Naive thymus-derived CD4-positive, alpha-beta T cell (primary cell): ENCODE measurements at regions not wholly inside any gene's neighbourhood (a gene's known extent, or its start where the extent isn't known, plus 50 kb on each side); places are given as distances from the start of the nearest gene placed in this dataset.

Experiments
- ATAC-seq: fragments of 150-1000 bp; cut with Tn5 transposase; 2 replicates; pipeline ENCODE4 v1.10.0; 2021; ENCODE audit warnings: mild to moderate bottlenecking, moderate library complexity
- CTCF ChIA-PET: fragments of 350-600 bp; sonication (Branson Sonifier 250); formaldehyde crosslinking; loops from one replicate; lab custom pipeline; 2021; ENCODE audit warnings: antibody characterized with exemption; lab: Charles Lee
- POLR2A ChIA-PET: fragments of 350-600 bp; sonication (Branson Sonifier 250); formaldehyde crosslinking; loops from one replicate; lab custom pipeline; 2021; ENCODE audit warnings: antibody characterized with exemption, inconsistent platforms; lab: Charles Lee
- DNase-seq, 9 donors: peaks; one replicate each; pipeline versions ENCODE4 v3.0.0 to v3.0.0-alpha.2; 2020 to 2022; ENCODE audit warnings: mixed read lengths in 1 of 9
- H3K27ac ChIP-seq: one replicate; pipeline ENCODE4 v1.7.0; 2013; ENCODE audit warnings: mild to moderate bottlenecking, low read depth, low read length, moderate library complexity
- H3K27me3 ChIP-seq, 2 donors: one replicate each; pipeline ENCODE4 v1.7.0; 2013; ENCODE audit warnings: low read length in 2 of 2, mild to moderate bottlenecking in 2 of 2, moderate library complexity in 2 of 2; ENCODE audit not compliant: control insufficient read depth in 2 of 2, insufficient read depth in 2 of 2
- H3K36me3 ChIP-seq, 3 experiments: 1 replicate in 2 of 3; 2 replicates in 1 of 3; pipeline ENCODE4 v1.7.0; 2013; ENCODE audit warnings: low read length in 3 of 3, mild to moderate bottlenecking in 3 of 3, moderate library complexity in 1 of 3; ENCODE audit not compliant: insufficient read depth in 3 of 3, control insufficient read depth in 2 of 3
- H3K4me1 ChIP-seq, 2 donors: one replicate each; pipeline ENCODE4 v1.7.0; 2013; ENCODE audit warnings: low read length in 2 of 2, mild to moderate bottlenecking in 2 of 2, moderate library complexity in 1 of 2; ENCODE audit not compliant: control insufficient read depth in 2 of 2, insufficient read depth in 2 of 2
- H3K4me3 ChIP-seq: 2 replicates; pipeline ENCODE4 v1.7.0; 2013; ENCODE audit warnings: mild to moderate bottlenecking, low read length
- H3K9me3 ChIP-seq, 3 experiments: 1 replicate in 2 of 3; 2 replicates in 1 of 3; pipeline ENCODE4 v1.7.0; 2013; ENCODE audit warnings: low read length in 3 of 3; ENCODE audit not compliant: control insufficient read depth in 2 of 3
- H3K27ac Mint-ChIP-seq, 9 donors: one replicate each; pipeline ENCODE4 v1.8.0; 2020 to 2022; ENCODE audit warnings: mixed read lengths in 9 of 9, mild to moderate bottlenecking in 8 of 9, moderate library complexity in 5 of 9, inconsistent platforms in 2 of 9
- H3K27me3 Mint-ChIP-seq, 5 donors: one replicate each; pipeline ENCODE4 v1.8.0; 2021 to 2022; ENCODE audit warnings: mixed read lengths in 5 of 5, mild to moderate bottlenecking in 1 of 5
- H3K36me3 Mint-ChIP-seq, 5 donors: one replicate each; pipeline ENCODE4 v1.8.0; 2020 to 2022; ENCODE audit warnings: mixed read lengths in 5 of 5, mild to moderate bottlenecking in 3 of 5, inconsistent platforms in 1 of 5
- H3K4me1 Mint-ChIP-seq, 7 donors: one replicate each; pipeline ENCODE4 v1.8.0; 2020 to 2022; ENCODE audit warnings: mixed read lengths in 7 of 7, mild to moderate bottlenecking in 3 of 7, inconsistent platforms in 1 of 7
- H3K4me3 Mint-ChIP-seq, 10 donors: one replicate each; pipeline ENCODE4 v1.8.0; 2020 to 2022; ENCODE audit warnings: mild to moderate bottlenecking in 10 of 10, mixed read lengths in 10 of 10, moderate library complexity in 6 of 10, inconsistent platforms in 2 of 10
- H3K9me3 Mint-ChIP-seq, 11 donors: one replicate each; pipeline ENCODE4 v1.8.0; 2020 to 2022; ENCODE audit warnings: mixed read lengths in 11 of 11, mild to moderate bottlenecking in 4 of 11, inconsistent platforms in 1 of 11, moderate library complexity in 1 of 11
- intact Hi-C, 2 donors: fragments of 100-400 bp; cut with micrococcal nuclease; formaldehyde crosslinking; loops; one replicate each; pipeline ENCODE4 v1.15.1; 2023

DNA sequence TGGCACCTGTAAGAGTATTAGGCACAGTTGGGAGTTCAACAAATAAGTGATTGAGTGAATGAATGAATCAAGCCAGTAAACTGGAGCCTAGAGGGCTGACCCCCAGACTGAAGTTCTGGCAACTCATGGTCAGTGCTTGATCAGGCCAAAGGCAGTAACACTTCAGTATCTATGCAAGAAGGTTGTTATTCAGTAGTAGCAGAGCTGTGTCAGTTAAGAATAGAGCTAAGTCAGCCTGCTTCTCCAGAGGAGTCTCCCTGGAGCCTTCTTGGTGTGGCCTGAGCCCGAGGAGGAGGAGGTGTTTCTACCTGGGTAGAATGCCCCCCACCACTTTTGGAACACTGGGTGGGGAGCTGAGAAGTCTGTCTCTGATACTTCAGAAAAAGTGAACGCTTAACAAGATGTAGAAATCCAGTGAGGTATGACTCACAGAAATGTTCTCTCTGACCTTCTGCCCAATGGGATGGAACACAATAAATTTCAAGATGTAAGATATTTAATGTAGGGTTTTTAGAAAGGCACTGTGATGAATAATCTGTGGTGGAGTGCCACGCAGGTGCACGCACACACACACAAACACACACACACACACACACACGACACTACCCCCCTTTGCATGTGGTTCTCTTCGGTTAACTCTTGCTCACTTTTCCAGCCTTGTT is 219.9 kb downstream of the HIPK3 start:
- H3K9me3 ChIP-seq: no peaks in the 10 kb centered on the region
- no peak overlapping the region for H3K27ac Mint-ChIP-seq
- no peak overlapping the region for H3K4me3 Mint-ChIP-seq
- H3K36me3 ChIP-seq: no peaks in the 10 kb centered on the region
- H3K4me1 ChIP-seq: no peaks in the 10 kb centered on the region
- ATAC-seq (no peak), DNase-seq (no peak)
- H3K27me3 ChIP-seq: no peaks in the 10 kb centered on the region
- no peaks in the 10 kb centered on the region for H3K4me1 Mint-ChIP-seq
- no peak overlapping the region for H3K4me3 ChIP-seq
- POLR2A ChIA-PET: no interaction called here
- peaks cover 9 to 38% (median 27%) of the 10 kb centered on the region in 5 donors for H3K27me3 Mint-ChIP-seq
- intact Hi-C loops: no loop called here
- no peak overlapping the region for H3K27ac ChIP-seq
- no peaks in the 10 kb centered on the region for H3K9me3 Mint-ChIP-seq
- H3K36me3 Mint-ChIP-seq: no peaks in the 10 kb centered on the region
- CTCF ChIA-PET: no interaction called here

DNA sequence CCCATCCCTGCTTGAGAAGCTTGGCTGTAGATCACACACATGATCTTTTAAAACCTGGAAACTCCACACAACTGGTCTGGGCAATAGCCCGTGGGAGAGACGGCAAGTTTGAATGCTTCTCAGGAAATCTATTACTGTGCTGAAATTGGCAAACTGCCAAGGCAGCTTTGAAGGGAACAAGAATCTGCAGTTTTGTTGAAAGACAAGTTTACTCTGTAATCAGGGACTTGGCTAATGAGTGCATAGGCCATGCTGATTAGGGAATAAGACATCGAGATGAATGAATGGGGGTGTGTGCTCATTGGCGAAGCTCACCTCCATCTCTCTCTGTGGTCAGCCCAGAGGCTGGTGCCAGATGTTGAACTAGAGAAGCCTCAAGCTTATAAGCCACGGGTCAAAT is 218.8 kb downstream of the HIPK3 start:
- H3K9me3 Mint-ChIP-seq: peaks cover 0 to 4% (median 0%) of the 10 kb centered on the region in 11 donors
- peaks cover 13 to 40% (median 30%) of the 10 kb centered on the region in 5 donors for H3K27me3 Mint-ChIP-seq
- CTCF ChIA-PET: no interaction called here
- H3K4me3 Mint-ChIP-seq: no peak overlapping the region
- Histone ChIP-seq H3K36me3 (no peaks in the 10 kb centered on the region), H3K4me3 (no peak overlapping the region), H3K27me3 (no peaks in the 10 kb centered on the region), H3K27ac (no peak overlapping the region), H3K4me1 (no peaks in the 10 kb centered on the region), H3K9me3 (no peaks in the 10 kb centered on the region)
- no peak overlapping the region for H3K27ac Mint-ChIP-seq
- ATAC-seq (no peak), DNase-seq (no peak)
- intact Hi-C loops: no loop called here
- H3K36me3 Mint-ChIP-seq: no peaks in the 10 kb centered on the region
- POLR2A ChIA-PET: no interaction called here
- no peaks in the 10 kb centered on the region for H3K4me1 Mint-ChIP-seq

DNA sequence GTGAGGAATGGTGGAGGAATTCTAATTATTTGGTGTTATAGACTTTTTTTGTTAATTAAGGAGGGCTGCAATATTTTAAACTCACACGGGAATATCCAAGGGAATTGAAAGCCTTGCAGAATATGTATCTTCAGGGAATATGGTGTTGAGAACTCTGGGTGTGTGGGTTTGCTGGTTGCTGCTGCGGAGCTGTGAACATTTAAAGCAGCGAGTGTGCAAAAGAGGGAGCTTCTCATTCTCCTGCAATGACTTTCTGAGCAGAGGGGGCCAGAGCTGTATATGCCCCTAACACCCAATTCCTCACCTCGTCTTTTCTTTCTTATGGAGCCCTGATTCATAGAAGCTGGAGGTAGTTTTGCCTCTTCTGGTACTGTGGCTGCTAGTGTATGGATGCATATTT is 217.7 kb downstream of the HIPK3 start:
- Histone ChIP-seq H3K4me1 (no peaks in the 10 kb centered on the region), H3K9me3 (no peaks in the 10 kb centered on the region), H3K4me3 (no peak overlapping the region), H3K27me3 (no peaks in the 10 kb centered on the region), H3K36me3 (no peaks in the 10 kb centered on the region), H3K27ac (no peak overlapping the region)
- Mint-ChIP-seq H3K4me3 (no peak overlapping the region), H3K4me1 (no peaks in the 10 kb centered on the region), H3K27me3 (peaks cover 8 to 39% (median 32%) of the 10 kb centered on the region in 5 donors), H3K27ac (no peak overlapping the region), H3K36me3 (no peaks in the 10 kb centered on the region), H3K9me3 (peaks cover 0 to 4% (median 0%) of the 10 kb centered on the region in 11 donors)
- DNase-seq: no peak
- CTCF ChIA-PET: interaction anchor here (0.6 kb wide), 1 partner anchor 1061 kb away, joined by 4 read pairs; no protein-coding TSS in a partner anchor
- intact Hi-C loops: no loop called here
- POLR2A ChIA-PET: no interaction called here
- no peak for ATAC-seq

DNA sequence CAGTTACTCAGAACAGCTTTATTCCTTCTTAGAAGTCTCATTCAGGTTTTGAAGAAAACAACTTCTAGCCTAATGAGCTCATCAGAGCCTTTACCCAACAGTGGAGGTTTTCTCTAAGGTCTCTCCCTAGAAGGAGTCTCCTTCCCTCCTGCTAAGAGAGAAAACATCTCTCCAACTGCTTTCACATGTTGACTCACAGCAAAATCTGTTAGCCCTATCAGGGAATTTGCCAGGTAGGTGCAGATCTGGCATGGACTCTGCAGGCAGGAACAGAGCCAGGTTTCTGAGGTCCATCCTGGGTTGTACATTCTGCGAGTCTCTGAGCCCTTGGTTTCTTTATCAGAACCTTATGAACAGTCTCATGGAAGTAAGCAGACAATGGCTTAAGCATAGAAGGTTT is 214.4 kb downstream of the HIPK3 start:
- ATAC-seq (no peak), DNase-seq (no peak)
- Histone ChIP-seq H3K4me1 (no peaks in the 10 kb centered on the region), H3K4me3 (no peak overlapping the region), H3K27ac (no peak overlapping the region), H3K9me3 (no peaks in the 10 kb centered on the region), H3K36me3 (no peaks in the 10 kb centered on the region), H3K27me3 (no peaks in the 10 kb centered on the region)
- Mint-ChIP-seq H3K4me3 (no peak overlapping the region), H3K27me3 (peaks cover 5 to 31% (median 23%) of the 10 kb centered on the region in 5 donors), H3K9me3 (peaks cover 0 to 4% (median 0%) of the 10 kb centered on the region in 11 donors), H3K36me3 (no peaks in the 10 kb centered on the region), H3K27ac (no peak overlapping the region), H3K4me1 (no peaks in the 10 kb centered on the region)
- CTCF ChIA-PET: no interaction called here
- intact Hi-C loops: no loop called here
- POLR2A ChIA-PET: no interaction called here

DNA sequence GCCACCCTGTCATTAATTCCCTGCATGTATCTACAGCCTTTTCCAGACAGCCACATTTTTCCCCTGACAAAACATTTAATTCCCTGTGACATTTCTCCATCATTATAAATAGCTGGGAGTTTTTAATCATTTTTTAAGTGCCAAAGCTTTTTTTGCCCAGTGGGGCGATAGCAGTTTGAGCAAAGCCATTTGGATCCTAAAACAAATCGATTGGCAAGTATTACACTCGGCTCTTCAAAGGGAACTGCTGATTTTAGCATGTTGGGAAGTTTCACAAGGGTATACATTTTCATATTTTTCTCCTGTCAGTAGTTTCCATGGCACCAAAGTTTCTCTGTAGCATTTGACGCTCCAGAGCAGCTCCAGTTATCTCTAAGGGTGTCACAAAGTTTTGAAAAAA is 210.8 kb downstream of the HIPK3 start:
- H3K27ac Mint-ChIP-seq: no peak overlapping the region
- Histone ChIP-seq H3K36me3 (no peaks in the 10 kb centered on the region), H3K4me1 (no peaks in the 10 kb centered on the region), H3K4me3 (no peak overlapping the region), H3K9me3 (no peaks in the 10 kb centered on the region), H3K27ac (no peak overlapping the region), H3K27me3 (no peaks in the 10 kb centered on the region)
- peaks cover 0 to 4% (median 0%) of the 10 kb centered on the region in 11 donors for H3K9me3 Mint-ChIP-seq
- POLR2A ChIA-PET: no interaction called here
- H3K4me3 Mint-ChIP-seq: no peak overlapping the region
- intact Hi-C loops: no loop called here
- H3K4me1 Mint-ChIP-seq: no peaks in the 10 kb centered on the region
- H3K36me3 Mint-ChIP-seq: no peaks in the 10 kb centered on the region
- CTCF ChIA-PET: no interaction called here
- H3K27me3 Mint-ChIP-seq: peaks cover 5 to 25% (median 12%) of the 10 kb centered on the region in 5 donors
- ATAC-seq: no peak
- no peak for DNase-seq

DNA sequence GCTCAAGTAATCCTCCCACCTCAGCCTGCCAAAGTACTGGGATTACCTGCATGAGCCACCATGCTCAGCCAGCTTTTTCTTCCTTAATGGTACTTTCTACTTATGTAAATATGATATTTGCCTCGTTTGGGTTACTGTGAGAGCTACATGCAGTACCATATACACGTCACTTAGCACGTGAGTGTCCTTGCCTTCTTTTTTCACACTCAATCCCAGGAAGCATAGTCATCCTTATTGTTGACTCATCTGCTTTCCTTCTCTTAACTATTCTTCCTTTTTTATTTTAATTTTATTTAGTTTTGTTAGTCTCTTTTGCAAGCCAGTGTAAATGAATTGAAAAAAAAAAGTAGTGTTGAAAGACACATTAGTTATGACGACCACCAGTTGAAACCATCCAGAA is 205.9 kb downstream of the HIPK3 start:
- Mint-ChIP-seq H3K27ac (no peak overlapping the region), H3K9me3 (peaks cover 0 to 4% (median 0%) of the 10 kb centered on the region in 11 donors), H3K4me1 (no peaks in the 10 kb centered on the region), H3K27me3 (peaks cover 3 to 18% (median 10%) of the 10 kb centered on the region in 5 donors), H3K36me3 (no peaks in the 10 kb centered on the region), H3K4me3 (no peak overlapping the region)
- Histone ChIP-seq H3K27ac (no peak overlapping the region), H3K27me3 (no peaks in the 10 kb centered on the region), H3K36me3 (no peaks in the 10 kb centered on the region), H3K4me1 (no peaks in the 10 kb centered on the region), H3K9me3 (no peaks in the 10 kb centered on the region), H3K4me3 (no peak overlapping the region)
- POLR2A ChIA-PET: no interaction called here
- intact Hi-C loops: no loop called here
- DNase-seq: no peak
- ATAC-seq: no peak
- CTCF ChIA-PET: no interaction called here

DNA sequence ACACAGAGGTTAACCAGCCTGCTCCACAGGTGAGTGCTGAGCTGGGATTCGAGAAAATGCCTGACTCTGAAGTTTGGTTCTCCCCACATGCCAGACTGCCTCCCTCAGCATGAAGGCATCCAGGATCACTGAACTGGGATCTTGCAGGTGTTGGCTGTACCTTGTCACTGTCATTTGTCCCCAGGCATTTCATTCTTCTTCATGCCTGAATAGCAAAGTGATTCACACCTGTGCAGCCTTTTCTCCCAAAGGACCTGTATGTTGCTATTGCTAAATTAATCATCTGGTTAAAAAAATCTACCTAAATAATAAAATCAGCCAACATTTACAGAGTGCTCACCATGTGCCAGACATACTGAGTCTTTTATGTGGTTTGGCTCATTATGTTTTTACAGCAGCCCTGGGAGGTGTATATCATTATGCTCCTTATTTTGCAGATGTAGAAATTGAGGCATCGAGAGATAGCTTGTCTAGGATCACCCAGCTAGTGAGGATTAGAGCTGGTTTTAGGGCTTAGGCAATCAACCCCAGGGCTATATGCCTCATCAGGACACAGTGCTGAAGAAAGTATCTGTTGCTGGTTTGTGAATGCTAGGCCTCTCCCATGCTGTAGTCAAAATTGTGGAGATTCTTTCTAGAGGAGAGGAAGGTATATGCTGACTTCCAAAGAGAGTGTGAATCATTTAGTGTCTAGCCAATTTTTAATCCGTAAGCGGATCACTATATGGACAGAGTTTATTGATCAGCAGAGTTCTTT is 204.4 kb downstream of the HIPK3 start:
- Histone ChIP-seq H3K27ac (no peak overlapping the region), H3K4me3 (no peak overlapping the region), H3K27me3 (no peaks in the 10 kb centered on the region), H3K36me3 (no peaks in the 10 kb centered on the region), H3K4me1 (no peaks in the 10 kb centered on the region), H3K9me3 (no peaks in the 10 kb centered on the region)
- POLR2A ChIA-PET: no interaction called here
- Mint-ChIP-seq H3K27ac (no peak overlapping the region), H3K4me1 (no peaks in the 10 kb centered on the region), H3K9me3 (peaks cover 0 to 4% (median 0%) of the 10 kb centered on the region in 11 donors), H3K27me3 (peaks cover 3 to 22% (median 14%) of the 10 kb centered on the region in 5 donors), H3K36me3 (no peaks in the 10 kb centered on the region), H3K4me3 (no peak overlapping the region)
- intact Hi-C loops: no loop called here
- no peak for ATAC-seq
- DNase-seq: no peak
- CTCF ChIA-PET: no interaction called here
